CD4-positive, CD25-positive, alpha-beta regulatory T cell (primary cell): ENCODE measurements at regions not wholly inside any gene's neighbourhood (a gene's known extent, or its start where the extent isn't known, plus 50 kb on each side); places are given as distances from the start of the nearest gene placed in this dataset.

Experiments
- ATAC-seq, 2 donors: fragments of 150-1000 bp; cut with Tn5 transposase; one replicate each; pipeline ENCODE4 v1.10.0; 2021; ENCODE audit warnings: low read depth in 2 of 2, moderate number of reproducible peaks in 2 of 2, moderate library complexity in 1 of 2
- DNase-seq, 3 donors: peaks; one replicate each; pipeline versions ENCODE4 v3.0.0 to v3.0.0-alpha.2; 2012 to 2022; ENCODE audit warnings: mixed read lengths in 1 of 3
- H3K27ac ChIP-seq: one replicate; pipeline ENCODE4 v1.7.0; 2013; ENCODE audit warnings: mild to moderate bottlenecking, low read length; ENCODE audit not compliant: insufficient read depth, poor library complexity, severe bottlenecking
- H3K27me3 ChIP-seq: one replicate; pipeline ENCODE4 v1.7.0; 2013; ENCODE audit warnings: low read length; ENCODE audit not compliant: control insufficient read depth, insufficient read depth
- H3K36me3 ChIP-seq: one replicate; pipeline ENCODE4 v1.7.0; 2013; ENCODE audit warnings: mild to moderate bottlenecking, low read length, moderate library complexity; ENCODE audit not compliant: control insufficient read depth, insufficient read depth
- H3K4me1 ChIP-seq: 2 replicates; pipeline ENCODE4 v1.7.0; 2013; ENCODE audit warnings: mild to moderate bottlenecking, low read length; ENCODE audit not compliant: insufficient read depth, control insufficient read depth, poor library complexity, severe bottlenecking
- H3K4me3 ChIP-seq: one replicate; pipeline ENCODE4 v1.7.0; 2013; ENCODE audit warnings: low read depth, mild to moderate bottlenecking, low read length, moderate library complexity
- H3K9me3 ChIP-seq, 2 experiments: 1 replicate in 1 of 2; 2 replicates in 1 of 2; pipeline ENCODE4 v1.7.0; 2013; ENCODE audit warnings: low read length in 2 of 2, mild to moderate bottlenecking in 1 of 2, moderate library complexity in 1 of 2; ENCODE audit not compliant: control insufficient read depth in 2 of 2
- H3K27ac Mint-ChIP-seq, 3 donors: one replicate each; pipeline ENCODE4 v1.8.0; 2020 to 2022; ENCODE audit warnings: mild to moderate bottlenecking in 3 of 3, mixed read lengths in 3 of 3, moderate library complexity in 2 of 3
- H3K27me3 Mint-ChIP-seq: one replicate; pipeline ENCODE4 v1.8.0; 2022; ENCODE audit warnings: mild to moderate bottlenecking, mixed read lengths
- H3K36me3 Mint-ChIP-seq: one replicate; pipeline ENCODE4 v1.8.0; 2020; ENCODE audit warnings: mixed read lengths
- H3K4me1 Mint-ChIP-seq, 4 donors: one replicate each; pipeline ENCODE4 v1.8.0; 2020 to 2022; ENCODE audit warnings: mixed read lengths in 4 of 4, mild to moderate bottlenecking in 1 of 4
- H3K4me3 Mint-ChIP-seq, 4 donors: one replicate each; pipeline ENCODE4 v1.8.0; 2020 to 2022; ENCODE audit warnings: mild to moderate bottlenecking in 4 of 4, mixed read lengths in 4 of 4, moderate library complexity in 3 of 4
- H3K9me3 Mint-ChIP-seq, 7 donors: one replicate each; pipeline ENCODE4 v1.8.0; 2020 to 2022; ENCODE audit warnings: mixed read lengths in 7 of 7, mild to moderate bottlenecking in 3 of 7, moderate library complexity in 2 of 7

GRCh38 chr15:46671336-46671735, 1036.5 kb downstream of the SQOR start:
- H3K27ac Mint-ChIP-seq, result no peak overlapping the region
- H3K4me1 Mint-ChIP-seq, result no peaks in the 10 kb centered on the region
- no peak for DNase-seq
- ATAC-seq, result no peak
- no peak overlapping the region for H3K4me3 Mint-ChIP-seq
- H3K9me3 Mint-ChIP-seq, result peaks cover 0 to 11% (median 5%) of the 10 kb centered on the region in 7 donors
- no peak overlapping the region for H3K27ac ChIP-seq
- no peaks in the 10 kb centered on the region for H3K9me3 ChIP-seq
- no peak overlapping the region for H3K4me3 ChIP-seq
- H3K27me3 Mint-ChIP-seq, result no peaks in the 10 kb centered on the region
- H3K36me3 Mint-ChIP-seq, result no peaks in the 10 kb centered on the region
- no peaks in the 10 kb centered on the region for H3K36me3 ChIP-seq
- H3K27me3 ChIP-seq, result no peaks in the 10 kb centered on the region
- no peaks in the 10 kb centered on the region for H3K4me1 ChIP-seq

- H3K9me3 Mint-ChIP-seq, result peaks cover 0 to 12% (median 5%) of the 10 kb centered on the region in 7 donors
- Histone ChIP-seq H3K36me3 (no peaks in the 10 kb centered on the region), H3K4me1 (no peaks in the 10 kb centered on the region), H3K9me3 (no peaks in the 10 kb centered on the region), H3K27me3 (no peaks in the 10 kb centered on the region), H3K27ac (no peak overlapping the region), H3K4me3 (no peak overlapping the region)
- H3K4me1 Mint-ChIP-seq, result no peaks in the 10 kb centered on the region
- no peaks in the 10 kb centered on the region for H3K36me3 Mint-ChIP-seq
- no peaks in the 10 kb centered on the region for H3K27me3 Mint-ChIP-seq
- ATAC-seq (no peak), DNase-seq (no peak)
- H3K27ac Mint-ChIP-seq, result no peak overlapping the region
- H3K4me3 Mint-ChIP-seq, result no peak overlapping the region
Measured at GRCh38 chr15:46672041-46672440, 1037.2 kb downstream of the SQOR start.

- no peak overlapping the region for H3K27ac Mint-ChIP-seq
- no peak for ATAC-seq
- Histone ChIP-seq H3K36me3 (no peaks in the 10 kb centered on the region), H3K4me3 (no peak overlapping the region), H3K9me3 (no peaks in the 10 kb centered on the region), H3K27ac (no peak overlapping the region), H3K27me3 (no peaks in the 10 kb centered on the region), H3K4me1 (no peaks in the 10 kb centered on the region)
- no peaks in the 10 kb centered on the region for H3K27me3 Mint-ChIP-seq
- H3K4me3 Mint-ChIP-seq, result no peak overlapping the region
- no peaks in the 10 kb centered on the region for H3K36me3 Mint-ChIP-seq
- peaks cover 1 to 16% (median 7%) of the 10 kb centered on the region in 7 donors for H3K9me3 Mint-ChIP-seq
- H3K4me1 Mint-ChIP-seq, result no peaks in the 10 kb centered on the region
- DNase-seq, result no peak
Measured at GRCh38 chr15:46676233-46677206, 1040.8 kb upstream of the SEMA6D start.

- peak overlapping the region in 1 of 4 donors; percentile 18 for H3K4me3 Mint-ChIP-seq
Measured at GRCh38 chr15:46677491-46677890, 1039.8 kb upstream of the SEMA6D start.

GRCh38 chr15:46681901-46682300, 1035.4 kb upstream of the SEMA6D start:
- no peak for ATAC-seq
- Mint-ChIP-seq H3K4me3 (no peak overlapping the region), H3K27me3 (no peaks in the 10 kb centered on the region), H3K36me3 (no peaks in the 10 kb centered on the region), H3K9me3 (peaks cover 1 to 11% (median 7%) of the 10 kb centered on the region in 7 donors), H3K4me1 (no peaks in the 10 kb centered on the region), H3K27ac (no peak overlapping the region)
- Histone ChIP-seq H3K27ac (no peak overlapping the region), H3K4me1 (no peaks in the 10 kb centered on the region), H3K9me3 (no peaks in the 10 kb centered on the region), H3K27me3 (no peaks in the 10 kb centered on the region), H3K36me3 (no peaks in the 10 kb centered on the region), H3K4me3 (no peak overlapping the region)
- no peak for DNase-seq

More at GRCh38 chr15:46677491-46677890, 1039.8 kb upstream of the SEMA6D start:
- no peak overlapping the region for H3K27ac ChIP-seq
- Mint-ChIP-seq H3K27me3 (no peaks in the 10 kb centered on the region), H3K9me3 (peaks cover 1 to 13% (median 8%) of the 10 kb centered on the region in 7 donors), H3K4me1 (no peaks in the 10 kb centered on the region), H3K27ac (no peak overlapping the region), H3K36me3 (no peaks in the 10 kb centered on the region)
- no peak for DNase-seq
- no peak for ATAC-seq
- no peaks in the 10 kb centered on the region for H3K27me3 ChIP-seq
- no peaks in the 10 kb centered on the region for H3K9me3 ChIP-seq
- H3K36me3 ChIP-seq, result no peaks in the 10 kb centered on the region
- H3K4me1 ChIP-seq, result no peaks in the 10 kb centered on the region
- H3K4me3 ChIP-seq, result no peak overlapping the region

GRCh38 chr15:46682969-46683791, 1034.1 kb upstream of the SEMA6D start:
- Histone ChIP-seq H3K9me3 (no peaks in the 10 kb centered on the region), H3K27ac (no peak overlapping the region), H3K4me1 (no peaks in the 10 kb centered on the region), H3K36me3 (no peaks in the 10 kb centered on the region), H3K27me3 (no peaks in the 10 kb centered on the region), H3K4me3 (no peak overlapping the region)
- Mint-ChIP-seq H3K27me3 (no peaks in the 10 kb centered on the region), H3K27ac (no peak overlapping the region), H3K9me3 (peaks cover 1 to 11% (median 5%) of the 10 kb centered on the region in 7 donors), H3K4me1 (no peaks in the 10 kb centered on the region), H3K4me3 (no peak overlapping the region), H3K36me3 (no peaks in the 10 kb centered on the region)
- DNase-seq (no peak), ATAC-seq (no peak)

GRCh38 chr15:46685096-46685495, 1032.2 kb upstream of the SEMA6D start:
- peaks cover 1 to 11% (median 5%) of the 10 kb centered on the region in 7 donors for H3K9me3 Mint-ChIP-seq
- Histone ChIP-seq H3K27ac (no peak overlapping the region), H3K9me3 (no peaks in the 10 kb centered on the region), H3K36me3 (no peaks in the 10 kb centered on the region), H3K4me1 (no peaks in the 10 kb centered on the region), H3K27me3 (no peaks in the 10 kb centered on the region), H3K4me3 (no peak overlapping the region)
- no peaks in the 10 kb centered on the region for H3K4me1 Mint-ChIP-seq
- DNase-seq (no peak), ATAC-seq (no peak)
- H3K4me3 Mint-ChIP-seq, result no peak overlapping the region
- H3K36me3 Mint-ChIP-seq, result no peaks in the 10 kb centered on the region
- no peak overlapping the region for H3K27ac Mint-ChIP-seq
- no peaks in the 10 kb centered on the region for H3K27me3 Mint-ChIP-seq
